HFFc6 (cell line): ENCODE measurements at regions not wholly inside any gene's neighbourhood (a gene's known extent, or its start where the extent isn't known, plus 50 kb on each side); places are given as distances from the start of the nearest gene placed in this dataset.
A peak's percentile ranks its signal among the peaks of the same experiment; 100 is the strongest.

Experiments used
- DNase-seq: peaks from one replicate; pipeline ENCODE4 v3.0.0-alpha.2; 2018
- H3K27ac Mint-ChIP-seq: 2 replicates; pipeline ENCODE4 v1.8.0; 2020; ENCODE audit warnings: mild to moderate bottlenecking, mixed read lengths
- H3K27me3 Mint-ChIP-seq: 2 replicates; pipeline ENCODE4 v1.8.0; 2021; ENCODE audit warnings: mild to moderate bottlenecking, moderate library complexity, mixed read lengths; ENCODE audit not compliant: insufficient read depth
- H3K36me3 Mint-ChIP-seq: 2 replicates; pipeline ENCODE4 v1.8.0; 2021; ENCODE audit warnings: low read depth, mixed read lengths
- H3K4me1 Mint-ChIP-seq: 2 replicates; pipeline ENCODE4 v1.8.0; 2020; ENCODE audit warnings: low read depth, mixed read lengths
- H3K4me3 Mint-ChIP-seq: 2 replicates; pipeline ENCODE4 v1.8.0; 2020; ENCODE audit warnings: mild to moderate bottlenecking, moderate library complexity, mixed read lengths
- H3K9me3 Mint-ChIP-seq: 2 replicates; pipeline ENCODE4 v1.8.0; 2020; ENCODE audit warnings: mild to moderate bottlenecking, mixed read lengths
- CTCF ChIP-seq: fragments of 200-600 bp; sonication (generic); IDR thresholded peaks from 2 replicates; pipeline ENCODE4 v1.5.0; 2021; ENCODE audit warnings: antibody characterized with exemption, mild to moderate bottlenecking

- H3K27me3 Mint-ChIP-seq, result peaks cover 19% of the 10 kb centered on the region
- DNase-seq, result no peak
- no peak for TF ChIP-seq CTCF
- H3K4me3 Mint-ChIP-seq, result no peak overlapping the region
- no peak overlapping the region for H3K27ac Mint-ChIP-seq
- H3K9me3 Mint-ChIP-seq, result no peaks in the 10 kb centered on the region
- H3K4me1 Mint-ChIP-seq, result peaks cover 17% of the 10 kb centered on the region
- no peaks in the 10 kb centered on the region for H3K36me3 Mint-ChIP-seq
Measured at GRCh38 chr22:22397875-22398524, 110.5 kb downstream of the ZNF280B start.

DNA sequence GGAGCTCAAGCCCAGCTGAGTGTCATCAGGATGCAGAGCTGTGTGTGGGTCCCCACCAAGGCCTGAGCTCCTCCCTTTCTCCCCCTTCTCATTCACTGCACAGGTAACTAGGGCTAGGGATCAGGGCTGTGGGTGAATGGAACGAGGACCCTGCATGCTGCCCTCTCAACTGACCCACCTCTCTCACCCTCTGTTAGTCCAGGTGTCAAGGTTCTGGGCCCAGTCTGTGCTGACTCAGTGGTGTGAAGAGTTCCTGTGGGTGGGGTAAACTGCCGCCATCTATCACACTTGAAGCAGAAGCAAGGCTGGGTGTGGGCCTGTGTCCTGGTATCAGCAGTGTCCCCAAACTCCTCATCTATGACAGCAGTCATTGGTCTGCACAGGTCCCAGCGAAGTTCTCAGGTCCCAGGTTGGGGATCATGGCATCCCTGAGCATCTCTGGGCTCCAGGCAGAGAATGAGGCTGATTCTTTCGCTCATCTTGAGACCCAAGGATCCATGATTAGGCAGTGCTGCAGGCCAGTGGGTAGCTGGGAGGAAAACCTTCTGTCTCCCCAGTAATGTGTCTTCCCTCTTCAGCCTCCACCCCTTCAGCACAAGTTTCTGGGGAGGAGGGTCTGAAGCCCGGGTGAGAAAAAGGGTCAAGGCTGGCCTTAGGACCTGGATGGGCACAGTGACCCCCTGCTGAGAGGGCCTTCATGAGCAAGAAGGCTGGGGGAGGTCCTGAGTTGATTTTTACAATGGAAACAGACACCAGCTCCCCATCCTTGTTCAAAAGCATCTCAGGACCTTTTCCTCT lies 109.8 kb downstream of the ZNF280B start:
- Mint-ChIP-seq H3K9me3 (no peaks in the 10 kb centered on the region), H3K4me3 (no peak overlapping the region), H3K36me3 (no peaks in the 10 kb centered on the region), H3K4me1 (peaks cover 17% of the 10 kb centered on the region), H3K27me3 (peaks cover 22% of the 10 kb centered on the region), H3K27ac (no peak overlapping the region)
- no peak for TF ChIP-seq CTCF
- no peak for DNase-seq

- no peak overlapping the region for H3K27ac Mint-ChIP-seq
- peak; percentile 23; the same call in 1 of the 2 replicates for TF ChIP-seq CTCF
- no peak for DNase-seq
- no peak overlapping the region for H3K4me3 Mint-ChIP-seq
- peaks cover 17% of the 10 kb centered on the region for H3K4me1 Mint-ChIP-seq
- no peaks in the 10 kb centered on the region for H3K9me3 Mint-ChIP-seq
- peaks cover 22% of the 10 kb centered on the region for H3K27me3 Mint-ChIP-seq
- H3K36me3 Mint-ChIP-seq, result no peaks in the 10 kb centered on the region
Measured at GRCh38 chr22:22400099-22400498, 108.4 kb downstream of the ZNF280B start.

DNA sequence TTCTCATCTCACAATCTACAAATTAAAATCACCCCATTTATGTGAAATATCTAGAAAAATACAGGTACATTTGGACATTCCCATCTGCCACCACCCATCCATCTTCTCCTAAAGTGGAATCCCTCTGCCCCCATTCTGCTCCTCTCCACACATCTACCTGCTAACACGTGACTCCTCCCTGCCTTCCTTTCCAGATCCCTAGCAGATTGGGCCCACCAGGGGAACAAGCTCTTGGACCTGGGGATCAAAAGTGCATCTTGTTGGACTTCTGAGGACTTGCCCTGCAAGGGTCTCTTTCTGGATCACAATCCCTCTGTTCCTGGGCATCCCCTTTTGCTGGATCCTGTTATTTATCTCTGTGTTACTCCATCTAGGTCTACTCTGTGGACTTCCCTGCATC lies 107.6 kb downstream of the ZNF280B start:
- H3K4me1 Mint-ChIP-seq, result peaks cover 17% of the 10 kb centered on the region
- H3K27me3 Mint-ChIP-seq, result peaks cover 21% of the 10 kb centered on the region
- H3K9me3 Mint-ChIP-seq, result no peaks in the 10 kb centered on the region
- TF ChIP-seq CTCF, result no peak
- H3K4me3 Mint-ChIP-seq, result no peak overlapping the region
- DNase-seq, result no peak
- no peak overlapping the region for H3K27ac Mint-ChIP-seq
- no peaks in the 10 kb centered on the region for H3K36me3 Mint-ChIP-seq

GRCh38 chr22:22401381-22401780 lies 107.2 kb downstream of the ZNF280B start:
- Mint-ChIP-seq H3K4me3 (no peak overlapping the region), H3K36me3 (no peaks in the 10 kb centered on the region), H3K27ac (no peak overlapping the region), H3K27me3 (peaks cover 22% of the 10 kb centered on the region), H3K9me3 (no peaks in the 10 kb centered on the region), H3K4me1 (peaks cover 17% of the 10 kb centered on the region)
- no peak for TF ChIP-seq CTCF
- no peak for DNase-seq
